K562 (cell line): ENCODE measurements at regions not wholly inside any gene's neighbourhood (a gene's known extent, or its start where the extent isn't known, plus 50 kb on each side); places are given as distances from the start of the nearest gene placed in this dataset.

Source experiments
- ATAC-seq: fragments of 200-7000 bp; cut with Tn5 transposase; 3 replicates; pipeline ENCODE4 v1.9.1; 2020; ENCODE audit warnings: moderate library complexity
- BruUV-seq: library from RNA; stranded (reverse); fragments of 400-500 nt; replicated peaks from 2 replicates; lab custom pipeline; 2021; lab: Mats Ljungman, UMichigan
- CTCF ChIA-PET: fragments of 300-600 bp; formaldehyde crosslinking; extraction: SDS; loops from one replicate; lab custom pipeline; 2021; ENCODE audit warnings: low intra/inter-chr PET ratio; lab: Yijun Ruan, JAX
- POLR2A ChIA-PET: fragments of 300-600, 350-650 bp; sonication (Branson Sonifier 250); formaldehyde crosslinking; extraction: SDS; loops from one replicate; lab custom pipeline; 2021; ENCODE audit warnings: antibody characterized with exemption, inconsistent platforms; lab: Yijun Ruan, JAX
- DNase-seq, 4 experiments: peaks; one replicate each; pipeline versions ENCODE4 v3.0.0 to v3.0.0-alpha.2; 2011 to 2018; ENCODE audit warnings: low spot score in 3 of 4, mixed read lengths in 3 of 4; ENCODE audit errors: extremely low read depth in 1 of 4
- FAIRE-seq: peaks from 2 replicates; lab custom pipeline; 2011; peaks lifted over from hg19 to GRCh38; lab: Jason Lieb, UNC
- H2AFZ ChIP-seq: 2 replicates; pipeline ENCODE4 v1.6.0; 2011; ENCODE audit warnings: low read depth, low read length, control low read depth, inconsistent platforms
- H3K27ac ChIP-seq: fragments of 200-600 bp; 3 replicates; pipeline ENCODE4 v1.8.0; 2011; ENCODE audit warnings: low read depth, mild to moderate bottlenecking, control low read depth, inconsistent platforms, low read length, moderate library complexity, mixed read lengths; ENCODE audit errors: extremely low read depth
- H3K27me3 ChIP-seq, 2 experiments: fragments of 300-600 bp in 1 of 2; 2 replicates in 1 of 2; 3 replicates in 1 of 2; pipeline versions ENCODE4 v1.6.0 to v1.8.0; 2011; ENCODE audit warnings: inconsistent platforms in 2 of 2, low read length in 2 of 2, mild to moderate bottlenecking in 1 of 2, mixed read lengths in 1 of 2, moderate library complexity in 1 of 2; ENCODE audit not compliant: control insufficient read depth in 2 of 2, insufficient read depth in 2 of 2
- H3K36me3 ChIP-seq: fragments of 300-600 bp; 3 replicates; pipeline ENCODE4 v1.8.0; 2011; ENCODE audit warnings: mild to moderate bottlenecking, low read length, inconsistent platforms; ENCODE audit not compliant: control insufficient read depth, insufficient read depth
- H3K4me1 ChIP-seq, 2 experiments: fragments of 200-600 bp in 1 of 2; replicated peaks in 1 of 2; 2 replicates in 1 of 2; 3 replicates in 1 of 2; pipeline versions ENCODE4 v1.5.1 to v1.8.0; 2011; ENCODE audit warnings: inconsistent platforms in 2 of 2, low read length in 2 of 2, mild to moderate bottlenecking in 1 of 2, mixed read lengths in 1 of 2, moderate library complexity in 1 of 2; ENCODE audit not compliant: control insufficient read depth in 2 of 2, insufficient read depth in 2 of 2
- H3K4me2 ChIP-seq: 2 replicates; pipeline ENCODE4 v1.6.1; 2011; ENCODE audit warnings: low read length, control low read depth, inconsistent platforms, mixed read lengths; ENCODE audit not compliant: insufficient read depth
- H3K4me3 ChIP-seq: fragments of 200-600 bp; sonication (generic), shearing (Covaris generic); 2 replicates; pipeline ENCODE4 v1.5.1; 2016; ENCODE audit warnings: control low read depth, inconsistent platforms
- H3K79me2 ChIP-seq: fragments of 200-600 bp; 3 replicates; pipeline ENCODE4 v1.8.0; 2011; ENCODE audit warnings: low read length, inconsistent platforms; ENCODE audit not compliant: control insufficient read depth, insufficient read depth
- H3K9ac ChIP-seq, 2 experiments: 2 replicates each; pipeline versions ENCODE4 v1.6.0 to v1.6.1; 2011; ENCODE audit warnings: low read depth in 2 of 2, low read length in 2 of 2, control low read depth in 1 of 2, inconsistent platforms in 1 of 2, mild to moderate bottlenecking in 1 of 2, mixed read lengths in 1 of 2; ENCODE audit not compliant: insufficient read depth in 1 of 2
- H3K9me1 ChIP-seq: one replicate; pipeline ENCODE4 v1.6.0; 2011; ENCODE audit warnings: inconsistent platforms, mild to moderate bottlenecking, low read length, moderate library complexity; ENCODE audit not compliant: control insufficient read depth, insufficient read depth
- H3K9me3 ChIP-seq: replicated peaks from 2 replicates; pipeline ENCODE4 v1.5.1; 2011; ENCODE audit warnings: low read depth, low read length, inconsistent platforms; ENCODE audit not compliant: control insufficient read depth, insufficient read depth
- H4K20me1 ChIP-seq: replicated peaks from 2 replicates; pipeline ENCODE4 v1.6.1; 2011; ENCODE audit warnings: low read length, inconsistent platforms, mixed read lengths; ENCODE audit not compliant: control insufficient read depth, insufficient read depth
- BMI1 ChIP-seq: fragments of 150-350 bp; IDR thresholded peaks from 2 replicates; pipeline ENCODE4 v1.6.1; 2014; ENCODE audit warnings: low read length
- COPS2 ChIP-seq: fragments of 450-650 bp; conservative IDR thresholded peaks from 2 replicates; pipeline ENCODE4 v1.6.1; 2016; ENCODE audit warnings: mild to moderate bottlenecking, moderate library complexity
- CREB5 ChIP-seq: fragments of 250-450 bp; sonication (Bioruptor Pico); IDR thresholded peaks from 2 replicates; pipeline ENCODE4 v1.5.0; 2020; ENCODE audit warnings: mild to moderate bottlenecking
- GTF2F1 ChIP-seq: IDR thresholded peaks from 2 replicates; pipeline ENCODE4 v1.6.1; 2011; ENCODE audit warnings: low read depth, low read length, improper control_type of control experiment
- MBD1 ChIP-seq: fragments of 250-450 bp; sonication (Bioruptor Pico); IDR thresholded peaks from 2 replicates; pipeline ENCODE4 v1.8.0; 2022; ENCODE audit warnings: inconsistent platforms
- TAL1 ChIP-seq: fragments of 450-650 bp; IDR thresholded peaks from 2 replicates; pipeline ENCODE4 v1.6.1; 2016; ENCODE audit warnings: mild to moderate bottlenecking
- ZNF695 ChIP-seq: fragments of 450-650 bp; formaldehyde crosslinking; IDR thresholded peaks from 2 replicates; pipeline ENCODE4 v1.4.0; 2020; ENCODE audit warnings: mild to moderate bottlenecking, moderate library complexity
- WGBS: fragments of 100-300 bp; shearing (Covaris generic); methylation state at CpG from one replicate; pipeline ENCODE4 v1.1.6; 2016; ENCODE audit warnings: low coverage, mixed read lengths; ENCODE audit not compliant: insufficient coverage; ENCODE audit errors: missing lambda C conversion rate; 5-methylcytosine and 5-hydroxymethylcytosine counted together
- in situ Hi-C: fragments of 300-500 bp; cut with MboI; formaldehyde crosslinking; loops from 4 replicates; pipeline ENCODE4 v1.15.0; 2018; ENCODE audit warnings: inconsistent platforms, mixed read lengths
- intact Hi-C: fragments of 100-400 bp; cut with micrococcal nuclease; formaldehyde crosslinking; loops from 2 replicates; pipeline ENCODE4 v1.14.2; 2022

DNA sequence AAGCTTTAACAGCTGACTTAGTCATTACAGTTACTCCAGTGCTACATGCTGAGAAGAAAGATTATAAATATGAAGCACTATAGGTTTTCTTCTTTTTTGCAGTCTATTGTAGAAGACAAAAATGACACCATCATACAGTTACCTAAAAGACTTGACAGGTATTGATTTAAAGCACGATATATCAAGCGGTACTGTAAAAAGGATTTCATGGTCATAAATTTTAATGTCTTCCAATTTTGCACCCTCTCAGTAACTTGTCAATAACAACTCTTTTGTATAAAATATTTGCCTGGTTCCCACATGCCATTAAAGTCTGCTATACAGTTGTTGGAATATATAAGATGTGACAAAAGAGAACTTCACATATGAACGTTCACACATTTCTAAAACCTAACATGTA lies 102.8 kb downstream of the ZIC5 start:
- BruUV-seq = no TSS peak
- Histone ChIP-seq H3K4me2 (no peak overlapping the region), H2AFZ (no peak overlapping the region), H3K36me3 (no peaks in the 10 kb centered on the region), H3K27me3 (peaks cover 13 to 15% of the 10 kb centered on the region in 2 experiments; a peak in 4 of 5 replicates), H3K9me3 (no peaks in the 10 kb centered on the region), H4K20me1 (no peaks in the 10 kb centered on the region), H3K79me2 (no peaks in the 10 kb centered on the region), H3K27ac (no peak overlapping the region), H3K9me1 (no peaks in the 10 kb centered on the region), H3K4me1 (no peaks in the 10 kb centered on the region), H3K9ac (no peak overlapping the region), H3K4me3 (no peak overlapping the region)
- intact Hi-C loops = no loop called here
- 0% methylated on average over 3 of the region's 3 CpGs for WGBS
- no peak for ATAC-seq
- TF ChIP-seq ZNF695 (CRISPR knock-in tag) (no peak), COPS2 (no peak), TAL1 (no peak)
- CTCF ChIA-PET = no interaction called here
- FAIRE-seq = no peak
- DNase-seq = no peak
- in situ Hi-C loops = no loop called here
- POLR2A ChIA-PET = no interaction called here

DNA sequence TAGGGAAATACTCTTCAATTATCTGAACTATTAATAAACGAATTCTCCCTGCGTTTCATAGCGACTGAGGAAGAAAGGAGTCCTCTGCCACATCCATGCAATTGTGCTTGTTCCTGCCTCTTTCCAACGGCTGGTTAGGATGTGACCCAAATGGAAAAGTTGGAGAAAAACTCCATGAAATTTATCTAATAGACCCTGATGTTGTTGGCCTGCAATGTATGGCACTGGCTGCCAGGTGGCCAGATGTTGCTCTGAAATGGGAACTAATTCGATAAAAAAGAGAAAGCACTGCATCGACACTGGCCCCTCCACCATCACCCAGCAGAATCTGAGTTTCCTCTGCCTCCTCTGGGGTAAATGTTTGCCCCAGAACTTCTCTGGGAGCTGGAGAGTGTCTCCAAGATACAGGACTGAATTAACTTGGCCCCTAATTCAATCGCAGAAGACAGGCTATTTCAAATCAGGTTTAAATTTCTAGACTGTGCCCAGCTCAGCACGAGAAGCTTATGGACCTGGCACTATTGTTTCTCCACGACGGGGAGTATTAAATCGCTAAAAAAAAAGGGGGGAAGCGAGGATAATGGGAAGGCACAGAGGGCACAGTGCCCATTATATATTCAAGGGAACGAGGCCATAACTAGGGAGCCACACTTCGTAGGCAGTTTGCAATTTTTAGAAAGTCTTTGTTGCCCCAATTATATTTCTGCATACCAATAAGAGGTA lies 103.9 kb downstream of the ZIC5 start:
- 1% methylated on average over 13 of the region's 14 CpGs for WGBS
- ATAC-seq (no peak), DNase-seq (no peak), FAIRE-seq (no peak)
- Histone ChIP-seq H3K27me3 (peaks cover 13 to 15% of the 10 kb centered on the region in 2 experiments; a peak in 4 of 5 replicates), H3K4me3 (no peak overlapping the region), H3K9me1 (no peaks in the 10 kb centered on the region), H3K9me3 (no peaks in the 10 kb centered on the region), H3K36me3 (no peaks in the 10 kb centered on the region), H3K4me1 (no peaks in the 10 kb centered on the region), H3K27ac (no peak overlapping the region), H3K4me2 (no peak overlapping the region), H2AFZ (no peak overlapping the region), H3K9ac (no peak overlapping the region), H3K79me2 (no peaks in the 10 kb centered on the region), H4K20me1 (no peaks in the 10 kb centered on the region)
- in situ Hi-C loops = no loop called here
- intact Hi-C loops = no loop called here
- CTCF ChIA-PET = no interaction called here
- no peak for TF ChIP-seq CREB5 (CRISPR knock-in tag)
- TF ChIP-seq MBD1 (CRISPR knock-in tag) = no peak
- TF ChIP-seq GTF2F1 = no peak
- TF ChIP-seq BMI1 = peak; percentile 3; the same call in 1 of the 2 replicates
- no TSS peak for BruUV-seq
- POLR2A ChIA-PET = interaction anchor here (0.6 kb wide), 1 partner anchor 60 kb away, joined by 4 read pairs; no protein-coding TSS in a partner anchor
